Cerebellar cortex (tissue), 1 donor: ENCODE measurements at regions not wholly inside any gene's neighbourhood (a gene's known extent, or its start where the extent isn't known, plus 50 kb on each side); places are given as distances from the start of the nearest gene placed in this dataset.
"Not testable (repeated sequence)": the region's sequence is repeated elsewhere in the genome, so short reads cannot be mapped to it uniquely, and the experiment has no call there.

Source experiments
- DNase-seq: peaks from one replicate; pipeline ENCODE4 v3.0.0-alpha.2; 2015; ENCODE audit warnings: low spot score

DNA sequence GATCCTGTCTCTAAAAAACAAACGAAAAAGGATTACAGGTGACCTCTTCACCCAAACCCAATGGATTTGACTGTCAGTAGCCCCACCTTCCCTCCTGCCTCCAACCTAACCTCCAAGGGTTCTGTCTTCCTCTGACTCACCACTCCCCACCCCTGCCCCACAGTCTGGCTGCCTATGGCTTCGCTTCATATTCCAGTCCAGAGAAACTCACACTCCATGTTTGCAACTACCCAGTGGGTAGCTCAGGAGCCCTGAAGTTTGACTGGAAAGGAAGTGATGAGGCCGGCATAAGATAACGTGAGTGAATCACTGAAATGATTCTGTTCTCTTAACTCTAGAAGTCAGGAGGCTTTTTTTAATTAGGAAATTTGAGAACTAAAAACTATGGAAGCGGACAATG lies 303.9 kb downstream of the FOXO1 start:
- no peak for DNase-seq

DNA sequence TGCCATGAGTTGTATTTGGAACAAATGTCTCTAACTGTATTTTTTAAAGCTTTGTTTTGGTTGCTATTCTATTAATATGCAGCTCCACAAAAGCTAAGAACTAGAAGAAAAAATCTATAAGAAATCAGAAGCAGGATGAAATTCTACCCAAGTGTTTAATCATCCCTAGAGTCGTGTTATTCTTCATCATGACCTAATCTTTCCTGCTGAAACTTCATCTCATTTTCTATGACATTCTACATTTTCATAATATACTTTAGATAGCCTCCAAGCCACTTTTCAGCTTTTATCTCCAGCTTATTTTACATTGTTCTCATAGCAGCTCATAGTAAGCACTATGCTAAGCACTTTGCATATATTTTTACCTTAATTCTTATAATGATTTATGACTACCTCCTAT lies 302.8 kb downstream of the FOXO1 start:
- DNase-seq = no peak

DNA sequence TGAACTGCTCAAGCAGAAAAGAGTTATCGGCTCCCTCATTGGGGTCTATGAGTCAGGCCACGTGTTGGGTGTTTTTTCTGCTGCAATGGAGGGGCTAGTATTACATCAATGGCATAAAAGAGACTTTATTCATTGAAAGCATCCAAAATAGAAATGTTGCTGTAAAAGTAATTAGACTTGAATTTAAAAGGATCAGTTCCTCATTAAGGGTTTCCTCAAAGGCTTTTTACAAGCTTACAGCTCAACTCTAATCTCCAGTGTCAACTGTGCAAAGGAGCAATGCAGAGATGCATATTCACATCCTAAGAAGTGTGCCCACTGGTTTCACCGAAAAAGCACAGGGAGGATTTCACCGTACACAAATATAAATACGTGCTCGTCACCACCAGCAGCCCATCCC lies 300.3 kb downstream of the FOXO1 start:
- no peak for DNase-seq

DNA sequence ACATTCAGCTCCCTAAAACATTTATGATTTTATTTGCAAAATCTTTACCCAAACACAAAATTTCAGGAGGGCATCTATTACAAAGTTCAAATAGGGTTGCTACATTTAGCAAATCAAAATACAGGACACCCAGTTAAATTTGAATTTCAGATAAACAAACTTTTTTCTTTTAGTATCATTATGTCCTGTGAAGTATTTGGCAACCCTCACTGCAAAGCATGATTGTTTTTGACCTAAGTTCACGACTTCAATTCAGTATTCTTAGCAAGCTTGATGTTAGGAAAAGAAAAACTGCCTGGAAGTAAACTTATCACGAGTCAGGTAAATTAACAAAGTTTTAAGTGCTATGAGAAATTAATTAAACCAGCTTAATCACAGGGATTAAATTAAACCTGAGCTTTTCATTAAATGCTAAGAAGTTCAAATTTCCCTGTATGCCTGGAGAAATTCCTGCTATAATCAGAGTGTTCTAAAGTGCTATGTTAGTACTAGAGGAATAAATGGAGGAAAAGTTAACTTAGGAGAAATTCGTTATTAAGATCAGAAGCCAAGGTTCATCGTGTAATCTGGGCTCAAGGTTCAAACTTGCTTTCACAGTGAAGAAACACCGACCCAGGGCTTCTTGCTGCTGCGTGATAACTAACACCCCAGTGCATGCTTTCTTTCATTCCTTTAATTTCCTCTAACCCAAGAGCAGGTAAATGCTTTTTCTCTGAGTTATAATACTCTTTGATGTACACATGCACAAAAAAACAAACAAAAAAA lies 298.1 kb downstream of the FOXO1 start:
- no peak for DNase-seq

DNA sequence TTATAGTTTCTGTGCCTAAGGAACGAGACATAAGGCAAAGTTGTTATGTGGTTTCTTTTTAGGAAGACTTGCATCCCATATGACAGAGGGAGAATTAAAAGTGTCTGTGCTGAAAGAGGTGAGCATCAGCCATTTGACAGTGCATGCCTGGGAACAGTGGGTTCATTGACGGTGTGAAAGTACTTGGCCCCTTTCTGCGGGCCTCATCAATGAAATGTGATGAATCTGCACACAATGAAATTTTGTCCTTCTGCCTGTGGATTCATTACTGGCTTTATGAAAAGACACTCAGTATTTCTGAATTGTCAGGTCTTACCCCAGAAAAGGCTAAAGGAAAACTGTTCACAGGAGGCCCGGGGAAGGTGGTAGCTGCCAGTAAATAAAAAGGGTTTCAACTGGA lies 295.8 kb downstream of the FOXO1 start:
- no peak for DNase-seq

DNA sequence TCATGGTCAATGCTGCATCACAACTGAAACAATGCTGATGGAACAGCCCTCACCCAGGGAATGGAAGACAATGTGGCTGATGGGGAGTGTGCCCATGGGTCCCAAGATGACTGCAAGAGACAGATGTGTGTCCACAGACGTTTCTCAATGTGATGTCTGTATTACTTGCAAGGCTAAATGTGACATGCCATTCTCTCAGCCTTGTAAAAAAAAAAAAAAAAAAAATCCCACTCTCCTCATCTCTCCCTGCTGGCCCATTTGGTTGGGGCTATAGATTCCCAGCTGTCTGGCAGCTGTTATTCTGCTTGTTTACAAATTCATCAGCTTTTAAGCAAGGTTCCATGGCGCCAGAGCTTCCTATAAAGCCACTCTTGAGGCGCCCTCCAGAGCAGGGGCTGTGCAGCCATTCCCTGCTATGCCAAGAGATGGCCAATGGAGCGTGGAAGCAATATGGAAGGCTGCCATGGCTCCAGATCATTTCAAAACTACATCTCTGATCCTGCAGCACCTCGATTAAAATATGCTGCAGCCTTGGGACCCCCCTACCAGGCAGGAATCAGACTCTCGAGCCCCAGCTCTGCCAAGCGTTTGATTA lies 294.8 kb downstream of the FOXO1 start:
- DNase-seq = no peak

DNA sequence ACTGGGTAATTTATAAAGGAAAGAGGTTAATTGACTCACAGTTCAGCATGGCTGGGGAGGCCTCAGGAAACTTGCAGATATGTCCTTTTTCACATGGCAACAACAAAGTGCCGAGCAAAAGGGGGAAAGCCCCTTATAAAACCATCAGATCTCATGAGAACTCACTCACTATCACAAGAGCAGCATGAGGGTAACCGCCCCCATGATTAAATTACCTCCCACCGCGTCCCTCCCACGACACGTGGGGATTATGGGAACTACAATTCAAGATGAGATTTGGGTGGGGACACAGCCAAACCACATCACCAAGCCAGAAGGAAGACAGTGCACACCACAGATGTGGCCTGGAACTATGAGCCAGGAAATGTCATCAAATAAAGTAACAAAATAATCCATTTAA lies 292.8 kb downstream of the FOXO1 start:
- not testable (repeated sequence) for DNase-seq

DNA sequence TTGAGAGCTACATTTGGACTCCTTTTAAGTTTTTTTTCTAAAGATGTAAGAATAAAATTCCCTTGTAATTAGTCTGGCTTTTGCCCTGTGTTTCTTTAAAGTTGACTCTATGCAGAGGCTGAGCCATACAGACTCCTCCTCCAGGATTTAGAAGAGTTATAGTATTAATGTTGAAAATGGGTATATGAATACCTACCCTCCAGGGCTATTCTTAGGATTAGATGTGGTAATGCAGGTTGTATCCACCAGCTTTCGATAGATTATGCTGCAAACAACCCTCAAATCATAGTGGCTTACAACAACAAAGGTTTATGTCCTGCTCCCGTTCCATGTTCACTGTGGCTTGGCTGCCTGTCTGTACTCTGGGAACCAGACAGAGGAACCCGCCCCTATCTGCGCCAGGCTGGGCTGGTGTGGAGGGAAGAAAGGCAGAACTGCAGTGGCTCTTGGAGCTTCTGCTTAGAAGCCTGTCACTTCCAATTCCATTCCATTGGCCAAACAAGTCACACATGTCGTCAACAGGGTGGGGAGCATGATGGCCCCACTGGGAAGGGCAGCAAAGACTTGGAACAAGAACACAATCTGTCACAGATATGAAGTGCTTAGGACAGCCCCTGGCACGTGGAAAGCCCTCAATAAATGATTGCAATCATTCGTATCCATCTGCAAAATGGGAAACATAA lies 290.8 kb downstream of the FOXO1 start:
- no peak for DNase-seq

DNA sequence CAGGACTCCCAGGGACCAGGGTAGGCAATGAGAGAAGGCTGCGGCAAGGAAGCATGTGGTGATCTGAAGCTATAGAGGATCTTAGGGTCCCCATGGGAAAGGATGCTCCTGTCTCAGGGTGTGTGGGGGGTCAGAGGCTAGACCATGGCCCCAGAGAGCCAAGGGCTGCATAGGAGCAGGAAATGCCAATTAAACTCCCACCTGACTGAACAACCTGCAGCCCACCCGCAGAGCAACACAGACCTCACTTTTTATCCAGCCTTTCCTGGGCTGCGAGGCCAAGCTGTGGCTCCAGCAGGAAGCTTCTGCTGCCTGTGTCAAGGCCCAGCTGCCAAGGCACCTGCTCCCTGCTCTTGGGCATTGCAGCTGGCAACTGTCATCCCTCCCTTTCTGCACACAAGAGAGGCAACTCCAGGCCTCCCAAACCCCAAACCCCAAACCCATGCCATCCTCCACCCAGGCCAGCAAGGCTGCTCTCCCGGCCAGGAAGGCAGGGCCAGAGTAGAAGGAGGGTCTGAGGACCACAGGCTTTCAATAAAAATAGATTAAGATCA lies 290.1 kb downstream of the FOXO1 start:
- DNase-seq = no peak

DNA sequence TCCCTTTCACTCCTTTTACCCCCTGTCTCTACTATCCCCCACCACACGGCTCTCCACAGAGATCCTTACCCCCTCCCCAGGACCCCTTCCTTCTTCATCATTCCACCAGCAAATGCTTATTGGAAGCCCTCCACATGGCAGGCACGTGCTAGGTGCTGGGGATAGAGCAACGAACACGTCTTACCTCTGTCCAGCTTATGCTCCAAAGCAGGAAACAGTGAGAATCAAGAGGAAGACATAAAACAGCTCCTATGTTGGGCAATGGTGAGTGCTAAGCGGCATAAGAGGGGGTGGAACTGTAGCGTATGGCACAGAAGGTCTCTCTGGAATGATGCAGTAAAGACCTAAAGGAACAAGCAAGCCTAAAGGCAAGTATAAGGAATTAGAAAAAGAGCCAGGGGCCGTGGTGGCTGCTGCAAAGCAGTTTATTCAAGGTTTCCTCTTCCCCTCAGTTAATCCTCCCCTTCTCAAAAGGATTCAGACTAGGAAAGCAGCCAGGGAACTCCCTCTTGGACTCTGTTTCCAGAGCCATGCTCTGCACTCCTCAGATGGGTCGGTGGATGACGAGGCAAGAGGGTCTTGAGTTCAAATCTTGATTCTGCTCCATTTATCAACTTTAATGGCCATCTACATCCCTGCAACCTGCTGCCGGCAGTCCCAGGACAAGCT lies 289.4 kb downstream of the FOXO1 start:
- no peak for DNase-seq

DNA sequence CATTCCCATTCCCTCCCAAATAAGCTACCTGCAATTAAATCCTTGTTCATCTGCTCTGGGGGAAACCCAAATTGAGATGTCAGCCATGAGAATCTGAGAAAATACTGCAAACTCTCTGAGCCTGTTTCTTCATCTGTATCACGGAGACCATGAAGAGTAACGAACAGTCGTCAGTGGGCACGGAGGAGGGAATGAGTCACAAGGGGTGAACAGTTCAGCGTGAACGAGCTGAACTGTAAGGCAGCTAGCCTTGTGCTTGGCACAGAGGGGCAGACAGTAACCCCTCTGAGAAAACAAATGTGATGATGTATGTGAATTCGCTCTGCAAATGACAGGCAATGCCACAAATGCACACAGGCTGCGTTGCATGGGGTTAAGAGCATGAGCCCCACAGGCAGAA lies 288.7 kb downstream of the FOXO1 start:
- DNase-seq = no peak

DNA sequence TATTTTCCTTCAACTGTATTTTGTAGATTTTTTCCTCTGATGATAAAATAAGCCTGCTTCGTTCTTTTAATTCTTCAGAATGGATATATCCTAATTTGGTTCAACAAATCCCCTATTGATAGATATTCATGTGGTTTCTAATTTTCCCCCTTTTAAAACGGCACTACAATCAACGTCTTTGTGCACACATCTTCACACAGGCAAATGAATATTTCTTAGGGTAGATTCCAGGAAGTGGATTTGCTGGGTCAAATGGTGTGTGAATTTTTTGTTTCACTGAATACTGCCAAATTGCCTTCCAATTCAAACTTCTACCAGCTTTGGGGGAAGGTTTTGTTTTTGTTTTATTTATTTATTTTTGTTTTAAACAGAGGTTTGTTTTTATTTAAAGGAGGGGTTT lies 287.2 kb downstream of the FOXO1 start:
- no peak for DNase-seq

DNA sequence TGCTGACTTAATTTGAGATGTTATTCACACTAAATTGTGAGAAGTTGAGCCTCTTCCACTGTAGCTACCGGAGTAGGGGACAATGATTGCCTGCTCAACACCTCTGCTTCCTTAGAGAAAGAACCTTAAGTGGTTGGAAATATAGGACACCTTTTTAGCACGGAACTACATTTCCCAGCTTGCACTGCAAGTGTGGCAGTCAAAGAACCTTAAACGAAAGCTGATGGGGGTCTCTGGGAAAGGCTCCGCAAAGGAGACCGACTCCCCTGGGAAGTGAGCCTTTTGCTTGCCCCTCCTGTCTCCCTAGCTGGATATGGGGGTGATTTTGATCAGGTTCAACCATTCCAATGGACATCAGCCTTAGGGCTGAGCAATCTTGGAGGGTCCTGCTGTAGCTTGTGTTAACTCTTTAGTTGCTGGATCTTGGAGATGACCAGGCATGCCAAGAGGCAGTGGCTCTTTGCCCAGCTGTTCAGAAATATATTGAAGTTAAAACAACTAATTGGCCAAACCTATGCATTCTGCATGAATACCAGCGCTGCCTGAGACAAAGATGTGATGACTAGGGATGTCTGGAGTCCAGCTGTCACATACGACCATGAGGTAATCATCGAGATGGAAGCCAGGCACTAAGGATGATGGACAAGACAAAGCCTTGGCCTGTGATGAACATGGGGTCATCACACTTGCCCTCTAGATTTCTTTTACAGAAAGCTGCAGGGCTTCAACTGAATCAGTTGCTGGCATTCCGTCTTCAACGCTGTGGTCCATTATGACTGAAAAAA lies 286.5 kb downstream of the FOXO1 start:
- no peak for DNase-seq

DNA sequence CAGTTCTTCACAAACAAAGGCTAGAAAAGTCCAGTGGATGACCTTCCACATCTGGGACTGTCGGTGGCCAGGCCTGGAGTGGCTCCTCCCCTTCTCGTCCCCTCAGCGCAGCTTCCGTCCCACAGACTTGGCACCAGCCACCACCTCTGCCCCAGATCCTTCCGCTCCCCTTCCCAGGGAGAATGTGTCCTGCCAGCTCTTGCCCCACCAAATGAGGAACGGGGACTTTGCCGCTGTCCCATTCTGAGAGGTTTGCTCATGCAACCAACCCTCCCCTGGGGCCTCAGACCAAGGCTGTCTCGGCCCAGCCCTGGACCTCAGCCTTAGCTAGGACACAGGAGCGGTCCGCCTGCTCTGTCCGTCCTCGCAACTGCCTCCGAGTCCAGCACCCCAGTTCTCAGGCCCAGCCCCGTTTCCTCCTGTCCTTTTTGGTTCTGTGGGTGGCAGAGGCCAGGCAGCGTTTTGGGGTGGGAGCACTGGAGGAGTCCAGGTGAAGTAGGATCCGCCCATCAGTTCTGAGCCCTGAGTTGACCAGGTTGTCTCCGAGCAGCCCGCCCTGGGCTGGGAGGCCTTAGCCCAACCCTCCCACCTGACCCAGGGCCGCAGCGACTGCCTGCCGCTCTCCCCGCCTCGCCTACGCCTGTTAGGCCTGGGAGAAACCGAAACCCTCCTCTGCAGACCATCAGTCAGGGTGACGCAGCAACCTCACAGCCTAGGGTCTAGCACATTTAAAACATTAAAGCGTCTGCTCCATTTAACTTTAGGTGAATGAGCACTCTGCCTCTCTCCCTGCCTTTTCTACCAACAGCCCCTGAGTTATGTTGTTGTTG lies 284.3 kb downstream of the FOXO1 start:
- DNase-seq = no peak

DNA sequence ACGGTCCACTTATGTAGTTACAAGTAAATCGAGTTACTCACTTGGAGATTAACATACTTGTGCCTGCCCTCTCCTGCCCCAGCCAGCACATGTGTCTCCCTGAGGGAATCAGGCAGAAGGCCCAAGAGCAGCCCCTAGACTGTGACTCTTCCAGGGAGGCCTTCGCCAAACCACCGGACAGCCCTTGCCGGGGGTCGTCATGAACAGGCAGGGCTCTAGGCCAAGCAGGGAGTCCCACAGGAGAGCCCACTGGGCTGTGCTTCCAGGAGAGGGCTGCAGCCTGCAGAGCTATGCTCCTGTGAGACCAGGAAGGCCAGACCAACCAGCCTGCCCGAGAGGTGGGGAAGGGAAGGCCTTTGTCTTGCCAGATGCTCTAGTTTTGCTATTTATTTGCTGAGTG lies 283.3 kb downstream of the FOXO1 start:
- DNase-seq = no peak

DNA sequence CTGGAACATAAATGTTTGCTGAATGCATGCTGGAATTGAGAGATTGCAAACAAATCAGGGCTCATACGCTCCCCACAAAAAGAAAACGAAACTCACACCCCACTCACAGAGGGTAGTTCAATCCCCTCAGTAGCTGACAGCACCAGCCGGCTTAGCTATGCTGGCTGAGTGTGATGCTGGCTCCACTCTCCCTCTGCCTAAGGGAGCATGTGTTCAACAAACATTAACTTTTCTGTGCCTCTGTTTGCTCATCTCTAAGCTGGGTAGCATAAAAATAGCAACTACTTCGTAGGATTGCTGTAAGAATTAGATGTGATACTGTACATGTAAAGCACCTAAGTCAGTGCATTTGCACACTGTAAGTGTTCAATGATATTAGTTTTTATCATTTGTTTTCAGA lies 282.6 kb downstream of the FOXO1 start:
- DNase-seq = no peak

DNA sequence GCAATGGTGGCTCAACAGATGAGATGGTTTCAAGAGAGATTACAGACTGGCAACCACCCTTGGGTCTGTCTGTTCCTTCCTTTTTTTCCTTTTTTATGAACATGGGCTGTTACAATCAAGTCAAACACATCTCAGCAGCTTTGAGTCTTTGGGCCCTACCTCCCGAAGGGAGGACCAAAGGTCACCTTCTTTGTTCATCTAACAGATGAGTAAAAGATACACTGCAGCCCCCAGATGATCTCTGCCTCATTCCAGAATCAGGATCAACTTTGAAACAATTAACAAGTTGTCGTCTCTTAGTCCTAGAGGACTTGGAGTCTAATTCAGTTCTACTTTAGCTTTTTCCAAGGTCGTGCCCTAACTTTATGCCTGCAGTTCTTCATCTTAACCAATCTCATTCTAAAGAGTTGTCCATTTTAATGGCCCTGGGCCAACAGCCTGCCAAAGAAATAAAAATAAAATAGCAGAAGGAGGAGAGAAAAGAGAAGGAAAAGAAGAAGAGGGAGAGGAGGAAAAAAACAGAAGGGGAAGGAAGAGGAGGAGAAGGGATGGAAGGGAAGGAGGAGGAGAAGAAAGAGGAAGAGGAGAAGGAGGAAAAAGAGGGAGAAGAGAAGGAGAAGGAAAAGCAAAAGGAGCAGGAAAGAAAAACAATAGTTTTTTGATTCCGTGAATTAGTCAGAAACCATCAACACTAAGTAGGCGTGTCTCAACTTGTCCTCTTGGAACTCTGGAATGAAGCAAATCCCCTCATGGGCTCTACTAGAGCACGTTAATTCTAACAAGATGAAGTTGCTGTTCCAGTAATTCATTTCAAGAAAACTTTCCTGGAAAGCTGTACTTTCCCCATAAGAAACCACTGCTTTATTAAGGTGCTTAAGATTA lies 281.2 kb downstream of the FOXO1 start:
- no peak for DNase-seq

DNA sequence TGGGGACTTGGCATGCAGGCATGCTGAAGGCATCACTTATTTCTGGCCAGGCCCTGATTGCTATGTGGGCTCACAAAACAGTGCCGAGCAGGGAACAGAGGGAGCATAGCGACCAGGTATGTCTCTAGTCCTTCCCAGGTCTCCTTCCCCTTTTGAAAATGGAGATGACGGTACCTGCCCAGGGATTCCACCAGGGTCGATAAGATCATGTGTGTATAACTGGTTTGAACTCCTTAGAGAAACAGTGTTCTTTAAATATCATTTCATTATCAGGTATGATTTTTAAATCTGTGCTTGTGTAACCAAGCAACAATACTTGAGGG lies 280.6 kb downstream of the FOXO1 start:
- DNase-seq = no peak

DNA sequence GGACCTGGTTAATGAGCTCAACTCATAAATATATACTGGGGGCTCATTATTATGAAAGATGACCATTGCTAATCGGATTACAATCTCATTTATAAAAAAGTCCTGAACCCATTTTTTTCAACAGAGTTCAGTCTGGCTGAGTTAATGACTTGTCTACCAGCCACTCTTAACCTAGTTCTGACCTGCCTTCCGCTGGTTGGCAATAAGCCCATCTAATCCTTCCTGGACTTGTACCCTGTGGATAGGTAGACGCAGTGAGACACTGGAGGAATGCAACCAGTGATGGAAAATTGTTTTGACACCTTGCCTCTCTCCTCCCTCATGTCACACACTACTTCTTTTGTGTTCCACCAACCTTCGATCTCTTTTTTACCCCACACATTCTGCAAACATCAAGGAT lies 279.9 kb downstream of the FOXO1 start:
- DNase-seq = no peak

DNA sequence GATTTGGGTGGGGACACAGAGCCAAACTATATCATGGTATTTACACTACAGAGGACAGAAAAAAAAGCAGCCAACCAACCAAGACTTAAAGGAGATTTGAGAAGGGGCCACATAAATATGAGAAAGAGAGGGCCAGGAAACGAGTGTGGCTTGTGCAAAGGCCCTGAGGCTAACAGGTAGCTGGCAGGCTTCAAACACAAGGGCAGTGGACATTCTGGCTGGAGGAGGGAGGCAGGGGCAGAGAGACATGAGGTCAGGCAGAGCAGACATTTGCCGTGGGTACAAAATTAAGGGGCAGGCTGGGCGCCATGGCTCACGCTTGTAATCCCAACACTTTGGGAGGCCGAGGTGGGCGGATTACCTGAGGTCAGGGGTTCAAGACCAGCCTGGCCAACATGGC lies 278.7 kb downstream of the FOXO1 start:
- no peak for DNase-seq
